ENCODE measurements at regions not wholly inside any gene's neighbourhood (a gene's known extent, or its start where the extent isn't known, plus 50 kb on each side); places are given as distances from the start of the nearest gene placed in this dataset.

DNA sequence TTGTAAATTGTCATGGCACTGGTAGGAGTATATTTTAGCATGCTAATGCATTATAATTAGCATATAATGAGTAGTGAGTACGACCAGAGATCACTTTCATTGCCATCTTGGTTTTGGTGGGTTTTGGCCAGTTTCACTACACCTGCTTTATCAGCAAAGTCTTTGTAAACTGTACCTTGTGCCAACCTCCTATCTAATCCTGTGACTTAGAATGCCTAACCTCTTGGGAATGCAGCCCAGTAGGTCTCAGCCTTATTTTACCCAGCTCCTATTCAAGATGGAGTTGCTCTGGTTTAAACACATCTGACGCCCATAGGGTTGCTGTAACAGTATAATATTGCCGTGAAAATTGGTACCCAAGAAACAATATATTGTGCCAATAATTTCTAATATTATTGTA lies 159.4 kb downstream of the MAGEB5 start:
- in situ Hi-C loops (cut with HindIII; ENCODE audit: low sequenced_read_pairs), result no loop called here
- no peak for DNase-seq (ENCODE audit: low read depth, low spot score)
- no peak overlapping the region for H3K4me3 ChIP-seq (ENCODE audit: low read depth, low read length)
- TF ChIP-seq CTCF (IDR thresholded peaks at IDR 0.05; ENCODE audit: low read depth, low read length), result no peak

GRCh38 chrX:26373829-26374228 lies 157.9 kb downstream of the MAGEB5 start:
- no peak overlapping the region for H3K4me3 ChIP-seq (ENCODE audit: low read depth, low read length)
- in situ Hi-C loops (cut with HindIII; ENCODE audit: low sequenced_read_pairs), result no loop called here
- no peak for TF ChIP-seq CTCF (IDR thresholded peaks at IDR 0.05; ENCODE audit: low read depth, low read length)
- DNase-seq (ENCODE audit: low read depth, low spot score), result no peak

DNA sequence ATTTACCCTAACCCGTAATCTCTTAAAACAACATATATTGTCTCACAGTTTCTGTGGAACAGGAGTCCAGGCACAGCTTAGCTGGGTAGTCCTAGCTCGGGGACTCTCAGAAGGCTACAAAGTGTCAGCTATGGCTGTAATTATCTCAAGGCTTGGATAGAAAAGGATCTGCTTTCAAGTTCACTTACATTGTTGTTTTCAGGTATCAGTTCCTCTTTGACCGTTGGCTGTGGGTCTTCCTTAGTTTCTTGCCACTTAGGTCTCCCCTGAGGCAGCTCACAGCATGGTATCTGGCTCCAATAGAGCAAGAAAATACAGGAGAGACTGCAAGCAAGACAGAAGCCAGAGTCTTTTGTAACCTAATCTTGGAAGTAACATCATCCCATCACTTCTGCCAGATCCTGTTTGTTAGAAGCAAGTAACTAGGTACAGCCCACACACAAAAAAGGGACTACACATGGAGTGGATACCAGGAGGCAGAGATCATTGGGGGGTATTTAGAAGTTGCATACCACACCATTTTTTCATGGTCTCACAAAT lies 137.0 kb downstream of the MAGEB5 start:
- in situ Hi-C loops (cut with HindIII; ENCODE audit: low sequenced_read_pairs), result no loop called here
- DNase-seq (ENCODE audit: low read depth, low spot score), result no peak
- no peak overlapping the region for H3K4me3 ChIP-seq (ENCODE audit: low read depth, low read length)
- TF ChIP-seq CTCF (IDR thresholded peaks at IDR 0.05; ENCODE audit: low read depth, low read length), result no peak

GRCh38 chrX:26347171-26347570 lies 131.2 kb downstream of the MAGEB5 start:
- no peak for TF ChIP-seq CTCF (IDR thresholded peaks at IDR 0.05; ENCODE audit: low read depth, low read length)
- no peak overlapping the region for H3K4me3 ChIP-seq (ENCODE audit: low read depth, low read length)
- in situ Hi-C loops (cut with HindIII; ENCODE audit: low sequenced_read_pairs), result no loop called here

GRCh38 chrX:26334232-26334631 lies 118.3 kb downstream of the MAGEB5 start:
- in situ Hi-C loops (cut with HindIII; ENCODE audit: low sequenced_read_pairs), result no loop called here
- no peak for TF ChIP-seq CTCF (IDR thresholded peaks at IDR 0.05; ENCODE audit: low read depth, low read length)
- H3K4me3 ChIP-seq (ENCODE audit: low read depth, low read length), result no peak overlapping the region
- no peak for DNase-seq (ENCODE audit: low read depth, low spot score)

More at GRCh38 chrX:26347171-26347570, 131.2 kb downstream of the MAGEB5 start:
- DNase-seq (ENCODE audit: low read depth, low spot score), result no peak

- no peak for TF ChIP-seq CTCF (IDR thresholded peaks at IDR 0.05; ENCODE audit: low read depth, low read length)
- no peak for DNase-seq (ENCODE audit: low read depth, low spot score)
- H3K4me3 ChIP-seq (ENCODE audit: low read depth, low read length), result no peak overlapping the region
- in situ Hi-C loops (cut with HindIII; ENCODE audit: low sequenced_read_pairs), result no loop called here
These were observed 112.8 kb downstream of the MAGEB5 start for GRCh38 chrX:26328608-26329319.

Data from astrocyte of the spinal cord (primary cell).